ENCODE measurements at regions not wholly inside any gene's neighbourhood (a gene's known extent, or its start where the extent isn't known, plus 50 kb on each side); places are given as distances from the start of the nearest gene placed in this dataset.

- H3K36me3 ChIP-seq: no peaks in the 10 kb centered on the region
- no peak overlapping the region for H3K4me3 ChIP-seq
- H3K4me1 ChIP-seq: no peaks in the 10 kb centered on the region
- intact Hi-C loops (cut with DNase I): no loop called here
- no peaks in the 10 kb centered on the region for H3K27me3 ChIP-seq
- no peak for ATAC-seq
- H3K9me3 ChIP-seq: peaks cover 0 to 6% of the 10 kb centered on the region in 2 donors
- H3K27ac ChIP-seq: no peak overlapping the region
- DNase-seq: no peak
- no peak for TF ChIP-seq CTCF (IDR thresholded peaks at IDR 0.05)
These were observed 263.1 kb upstream of the PITRM1 start for GRCh38 chr10:3435671-3436070.

DNA sequence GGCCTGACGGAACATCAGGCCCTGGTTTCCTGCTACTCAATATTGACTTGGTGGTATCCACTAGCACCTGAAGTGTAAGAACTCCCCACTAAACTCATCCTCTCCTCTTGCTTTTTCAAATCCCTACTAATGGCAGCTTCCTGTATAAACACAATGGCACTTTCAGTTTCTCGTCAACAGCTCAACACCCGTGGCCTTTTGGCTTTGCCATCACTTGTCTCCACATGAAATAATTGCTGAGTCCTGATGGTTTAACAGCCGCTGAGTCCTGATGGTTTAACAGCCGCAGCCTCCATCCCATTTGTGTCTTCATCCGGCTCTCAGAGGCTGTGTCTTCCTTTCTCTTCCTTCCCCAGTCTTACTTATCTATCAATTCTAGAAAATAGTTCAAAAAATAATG, 261.4 kb upstream of the PITRM1 start:
- TF ChIP-seq CTCF (IDR thresholded peaks at IDR 0.05): no peak
- ATAC-seq (no peak), DNase-seq (no peak)
- Histone ChIP-seq H3K4me1 (no peaks in the 10 kb centered on the region), H3K36me3 (no peaks in the 10 kb centered on the region), H3K27ac (no peak overlapping the region), H3K27me3 (no peaks in the 10 kb centered on the region), H3K9me3 (peaks cover 0 to under 1% of the 10 kb centered on the region in 2 donors), H3K4me3 (no peak overlapping the region)
- intact Hi-C loops (cut with DNase I): no loop called here

GRCh38 chr10:3433131-3433530, 260.5 kb upstream of the PITRM1 start:
- Histone ChIP-seq H3K4me3 (no peak overlapping the region), H3K27ac (no peak overlapping the region), H3K36me3 (no peaks in the 10 kb centered on the region), H3K27me3 (no peaks in the 10 kb centered on the region), H3K9me3 (no peaks in the 10 kb centered on the region), H3K4me1 (no peaks in the 10 kb centered on the region)
- ATAC-seq (no peak), DNase-seq (no peak)
- intact Hi-C loops (cut with DNase I): no loop called here
- TF ChIP-seq CTCF (IDR thresholded peaks at IDR 0.05): no peak

GRCh38 chr10:3432081-3432825, 259.7 kb upstream of the PITRM1 start:
- intact Hi-C loops (cut with DNase I): no loop called here
- no peaks in the 10 kb centered on the region for H3K9me3 ChIP-seq
- no peak for ATAC-seq
- no peaks in the 10 kb centered on the region for H3K4me1 ChIP-seq
- no peak overlapping the region for H3K27ac ChIP-seq
- no peak for DNase-seq
- H3K4me3 ChIP-seq: no peak overlapping the region
- no peak for TF ChIP-seq CTCF (IDR thresholded peaks at IDR 0.05)
- no peaks in the 10 kb centered on the region for H3K27me3 ChIP-seq
- no peaks in the 10 kb centered on the region for H3K36me3 ChIP-seq

DNA sequence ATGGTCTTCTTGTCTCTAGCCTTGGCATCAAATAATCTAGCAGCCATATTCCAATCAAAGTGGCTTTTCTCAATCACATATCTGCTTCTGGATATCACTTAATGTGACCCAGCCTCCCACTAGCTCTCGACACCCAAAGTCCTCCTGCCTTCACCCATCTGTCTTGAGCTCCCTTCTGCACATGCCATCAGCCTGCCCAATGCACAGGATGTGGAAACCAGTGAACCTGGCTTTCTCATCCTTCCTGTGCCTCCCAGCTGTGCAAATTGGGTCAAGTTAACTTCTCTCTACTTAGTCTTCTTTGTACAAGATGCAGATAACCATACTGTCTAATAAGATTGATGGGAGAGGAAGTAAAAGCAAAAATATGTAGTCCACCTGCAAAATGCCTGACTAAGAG, 257.9 kb upstream of the PITRM1 start:
- H3K36me3 ChIP-seq: no peaks in the 10 kb centered on the region
- ATAC-seq (no peak), DNase-seq (no peak)
- H3K27me3 ChIP-seq: no peaks in the 10 kb centered on the region
- no peak overlapping the region for H3K4me3 ChIP-seq
- H3K27ac ChIP-seq: no peak overlapping the region
- H3K9me3 ChIP-seq: no peaks in the 10 kb centered on the region
- TF ChIP-seq CTCF (IDR thresholded peaks at IDR 0.05): no peak
- H3K4me1 ChIP-seq: peaks cover 0 to 5% of the 10 kb centered on the region in 2 donors
- intact Hi-C loops (cut with DNase I): no loop called here
